ENCODE measurements at regions not wholly inside any gene's neighbourhood (a gene's known extent, or its start where the extent isn't known, plus 50 kb on each side); places are given as distances from the start of the nearest gene placed in this dataset.

DNA sequence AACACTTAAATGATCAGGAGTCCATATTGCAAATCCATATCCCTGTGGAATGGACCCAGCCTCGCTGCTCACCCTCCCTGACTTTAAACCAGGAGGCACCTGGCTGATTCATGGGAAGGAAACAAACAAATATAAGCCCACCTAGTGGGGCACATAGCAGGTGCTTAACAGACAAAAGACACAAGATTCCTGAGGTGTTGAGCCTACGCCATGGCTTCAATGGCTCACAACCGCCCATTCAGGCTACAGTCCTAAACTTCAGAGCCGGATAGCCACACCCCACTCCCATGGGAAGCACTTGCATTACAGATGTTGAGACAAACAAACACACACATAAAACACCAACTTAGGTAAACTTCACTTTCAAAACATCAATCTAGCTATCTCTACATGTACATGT, 359.9 kb downstream of the ICE1 start (continued):
- no peak for TF ChIP-seq CBX8 (IDR thresholded peaks at IDR 0.05; ENCODE audit: borderline replicate concordance, low read depth, low read length)
- no peak for TF ChIP-seq SIRT6 (IDR thresholded peaks at IDR 0.05; ENCODE audit: low read length)
- TF ChIP-seq SRF (IDR thresholded peaks at IDR 0.05; ENCODE audit: low read depth, low read length) = no peak
- TF ChIP-seq EZH2 (IDR thresholded peaks at IDR 0.05; ENCODE audit: low read depth, low read length, severe bottlenecking) = no peak
- no peak for TF ChIP-seq JUND (IDR thresholded peaks at IDR 0.05; ENCODE audit: low read length)

All from H1 (cell line).